ENCODE measurements at regions not wholly inside any gene's neighbourhood (a gene's known extent, or its start where the extent isn't known, plus 50 kb on each side); places are given as distances from the start of the nearest gene placed in this dataset.

DNA sequence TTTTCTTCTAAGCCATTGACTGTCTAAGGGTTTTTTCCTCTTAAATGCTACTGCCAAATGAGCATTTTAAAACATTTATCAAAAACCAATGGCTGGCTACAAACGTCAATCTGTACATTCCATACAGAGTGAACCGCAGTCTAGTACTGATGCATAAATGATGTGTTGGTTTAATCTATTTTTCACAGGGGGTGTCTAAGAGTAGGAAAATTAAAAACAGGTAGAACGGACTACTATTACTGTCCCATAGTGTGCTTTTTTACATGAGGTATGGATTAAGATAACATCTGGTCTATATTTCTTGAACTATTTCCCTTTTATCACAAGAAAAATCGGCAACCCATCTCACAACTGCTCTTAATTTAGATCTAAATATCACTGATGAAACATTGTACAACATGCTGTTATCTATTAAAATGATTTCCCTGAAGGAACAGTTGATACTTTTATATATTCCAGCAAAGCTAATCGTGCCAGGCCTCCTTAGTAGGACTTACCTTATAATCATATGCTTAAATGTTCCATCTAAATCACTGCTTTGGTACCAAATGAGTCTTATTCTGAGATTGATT, 172.9 kb upstream of the CDKN3 start:
- Histone ChIP-seq H3K4me1 (peaks cover 0 to 10% (median 7%) of the 10 kb centered on the region in 4 donors), H3K9me3 (no peaks in the 10 kb centered on the region), H3K27ac (no peak overlapping the region), H3K4me3 (no peak overlapping the region), H3K36me3 (no peaks in the 10 kb centered on the region), H3K27me3 (peaks cover 0 to 16% (median 0%) of the 10 kb centered on the region in 3 donors)
- DNase-seq, result no peak
- 85 to 86% methylated on average over 5 of the region's 5 CpGs for WGBS, 2 donors
- intact Hi-C loops (cut with DNase I), result no loop called here
- TF ChIP-seq, protein P1, sequence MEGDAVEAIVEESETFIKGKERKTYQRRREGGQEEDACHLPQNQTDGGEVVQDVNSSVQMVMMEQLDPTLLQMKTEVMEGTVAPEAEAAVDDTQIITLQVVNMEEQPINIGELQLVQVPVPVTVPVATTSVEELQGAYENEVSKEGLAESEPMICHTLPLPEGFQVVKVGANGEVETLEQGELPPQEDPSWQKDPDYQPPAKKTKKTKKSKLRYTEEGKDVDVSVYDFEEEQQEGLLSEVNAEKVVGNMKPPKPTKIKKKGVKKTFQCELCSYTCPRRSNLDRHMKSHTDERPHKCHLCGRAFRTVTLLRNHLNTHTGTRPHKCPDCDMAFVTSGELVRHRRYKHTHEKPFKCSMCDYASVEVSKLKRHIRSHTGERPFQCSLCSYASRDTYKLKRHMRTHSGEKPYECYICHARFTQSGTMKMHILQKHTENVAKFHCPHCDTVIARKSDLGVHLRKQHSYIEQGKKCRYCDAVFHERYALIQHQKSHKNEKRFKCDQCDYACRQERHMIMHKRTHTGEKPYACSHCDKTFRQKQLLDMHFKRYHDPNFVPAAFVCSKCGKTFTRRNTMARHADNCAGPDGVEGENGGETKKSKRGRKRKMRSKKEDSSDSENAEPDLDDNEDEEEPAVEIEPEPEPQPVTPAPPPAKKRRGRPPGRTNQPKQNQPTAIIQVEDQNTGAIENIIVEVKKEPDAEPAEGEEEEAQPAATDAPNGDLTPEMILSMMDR (IDR thresholded peaks at IDR 0.05), result no peak
- TF ChIP-seq POLR2A (IDR thresholded peaks at IDR 0.05), result no peak
- no peak for TF ChIP-seq POLR2AphosphoS5 (IDR thresholded peaks at IDR 0.05)
- TF ChIP-seq EP300 (IDR thresholded peaks at IDR 0.05), result no peak

DNA sequence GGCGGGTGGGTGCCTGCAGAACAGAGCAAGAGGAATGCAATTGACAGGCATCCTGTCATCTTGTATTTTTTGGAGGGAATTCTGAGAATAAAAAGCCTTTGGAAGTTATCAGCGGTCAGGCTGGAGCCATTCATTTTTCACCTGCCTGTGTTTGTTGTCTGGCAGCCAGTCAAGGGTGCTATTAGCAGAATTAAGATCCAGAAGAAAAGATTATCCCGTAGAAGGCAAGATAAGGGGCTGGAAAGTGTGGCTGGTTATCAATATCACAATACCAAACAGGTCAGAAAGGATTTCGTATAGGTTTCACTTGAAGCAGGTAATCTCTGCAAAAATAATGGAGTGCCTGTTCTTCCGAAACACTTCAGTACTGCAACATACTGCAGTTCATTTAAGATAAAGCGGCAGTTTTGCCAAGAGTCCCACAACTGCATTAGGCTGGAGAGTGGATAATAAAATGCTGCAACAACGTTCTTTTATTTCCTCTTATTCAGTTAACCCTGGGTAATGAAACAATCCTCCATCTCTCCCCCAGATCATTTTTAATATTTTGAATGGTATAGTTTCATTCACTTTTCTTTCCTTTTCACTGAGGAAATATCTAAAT, 171.2 kb upstream of the CDKN3 start:
- Histone ChIP-seq H3K27me3 (peaks cover 0 to under 1% (median 0%) of the 10 kb centered on the region in 3 donors), H3K4me1 (peaks cover 0 to 1% (median 0%) of the 10 kb centered on the region in 4 donors), H3K4me3 (no peak overlapping the region), H3K9me3 (no peaks in the 10 kb centered on the region), H3K27ac (no peak overlapping the region), H3K36me3 (no peaks in the 10 kb centered on the region)
- no peak for DNase-seq
- no peak for TF ChIP-seq POLR2A (IDR thresholded peaks at IDR 0.05)
- TF ChIP-seq POLR2AphosphoS5 (IDR thresholded peaks at IDR 0.05), result no peak
- TF ChIP-seq EP300 (IDR thresholded peaks at IDR 0.05), result no peak
- TF ChIP-seq, protein P1 (IDR thresholded peaks at IDR 0.05), result no peak
- intact Hi-C loops (cut with DNase I), result no loop called here
- 12 to 47% methylated on average over 7 of the region's 7 CpGs for WGBS, 2 donors

DNA sequence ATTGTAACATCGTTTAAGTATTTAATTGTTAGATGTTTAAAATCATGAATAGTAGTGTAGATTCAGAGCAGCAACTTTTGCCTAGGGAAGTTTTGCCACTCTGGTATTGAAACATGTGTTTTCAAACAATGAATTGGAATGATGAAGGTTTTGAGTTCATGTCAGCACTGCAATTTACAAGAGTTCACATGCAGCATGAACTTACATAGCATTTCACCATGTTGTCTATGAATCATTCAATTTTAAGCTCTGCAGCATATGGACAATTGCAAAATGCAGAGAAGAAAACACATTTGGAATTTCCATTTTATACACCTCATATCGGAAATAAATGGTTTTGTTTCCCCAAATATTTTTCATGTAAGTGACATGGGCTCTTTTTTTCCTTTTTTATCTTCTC, 170.7 kb upstream of the CDKN3 start:
- H3K9me3 ChIP-seq, result no peaks in the 10 kb centered on the region
- 64 to 87% methylated on average over 2 of the region's 2 CpGs for WGBS, 2 donors
- H3K4me3 ChIP-seq, result no peak overlapping the region
- TF ChIP-seq POLR2A (IDR thresholded peaks at IDR 0.05) (no peak), EP300 (IDR thresholded peaks at IDR 0.05) (no peak), POLR2AphosphoS5 (IDR thresholded peaks at IDR 0.05) (no peak)
- TF ChIP-seq, protein P1 (IDR thresholded peaks at IDR 0.05), result no peak
- no peak for DNase-seq
- H3K4me1 ChIP-seq, result no peaks in the 10 kb centered on the region
- H3K27ac ChIP-seq, result no peak overlapping the region
- intact Hi-C loops (cut with DNase I), result no loop called here
- H3K27me3 ChIP-seq, result no peaks in the 10 kb centered on the region
- H3K36me3 ChIP-seq, result no peaks in the 10 kb centered on the region

DNA sequence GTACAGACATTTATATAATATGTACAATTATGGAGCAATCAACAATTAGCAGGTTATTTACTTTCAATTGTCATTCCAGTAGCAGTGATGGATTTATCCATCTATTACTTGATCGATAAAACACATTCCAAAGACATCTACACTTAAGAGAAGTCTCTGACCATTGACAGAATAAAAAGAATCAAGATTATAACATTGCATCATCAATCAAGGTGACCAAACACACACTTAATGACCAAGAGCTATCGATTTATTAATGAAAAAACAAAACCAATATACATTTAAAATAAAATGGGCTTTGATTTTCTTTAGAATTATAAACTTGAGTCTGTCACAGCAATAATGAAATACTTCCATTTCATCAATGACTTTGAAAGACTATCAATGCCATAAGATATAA, 170.2 kb upstream of the CDKN3 start:
- Histone ChIP-seq H3K27me3 (no peaks in the 10 kb centered on the region), H3K9me3 (no peaks in the 10 kb centered on the region), H3K36me3 (no peaks in the 10 kb centered on the region), H3K27ac (no peak overlapping the region), H3K4me3 (no peak overlapping the region), H3K4me1 (no peaks in the 10 kb centered on the region)
- 91 to 95% methylated on average over 2 of the region's 2 CpGs for WGBS, 2 donors
- no peak for DNase-seq
- intact Hi-C loops (cut with DNase I), result no loop called here
- TF ChIP-seq POLR2AphosphoS5 (IDR thresholded peaks at IDR 0.05), result no peak
- TF ChIP-seq POLR2A (IDR thresholded peaks at IDR 0.05), result no peak
- no peak for TF ChIP-seq EP300 (IDR thresholded peaks at IDR 0.05)
- TF ChIP-seq, protein P1 (IDR thresholded peaks at IDR 0.05), result no peak

DNA sequence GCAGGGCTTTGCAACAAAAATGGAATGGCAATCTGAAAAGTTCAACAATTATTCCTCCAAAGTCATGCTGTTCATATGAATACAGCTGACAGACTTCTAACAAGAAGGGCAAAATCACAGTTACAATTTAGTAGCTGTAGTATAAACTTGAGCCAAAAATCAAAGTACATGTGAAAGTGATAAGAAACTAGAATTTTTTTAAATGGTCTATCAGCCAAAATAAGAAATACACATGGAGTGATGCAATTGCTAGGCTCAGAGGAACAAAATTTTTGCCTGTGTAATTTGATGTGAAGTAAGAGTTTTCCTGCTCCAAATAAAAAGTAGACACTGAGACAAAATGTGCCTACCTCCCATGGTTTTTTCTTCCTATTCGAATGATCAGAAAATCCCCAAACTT, 167.7 kb upstream of the CDKN3 start:
- DNase-seq, result no peak
- WGBS, 2 donors, result 90 to 100% methylated on average over 1 of the region's 1 CpG
- Histone ChIP-seq H3K36me3 (no peaks in the 10 kb centered on the region), H3K4me3 (no peak overlapping the region), H3K4me1 (no peaks in the 10 kb centered on the region), H3K9me3 (no peaks in the 10 kb centered on the region), H3K27ac (no peak overlapping the region), H3K27me3 (no peaks in the 10 kb centered on the region)
- intact Hi-C loops (cut with DNase I), result no loop called here
- TF ChIP-seq POLR2AphosphoS5 (IDR thresholded peaks at IDR 0.05), result no peak
- TF ChIP-seq POLR2A (IDR thresholded peaks at IDR 0.05), result no peak
- no peak for TF ChIP-seq EP300 (IDR thresholded peaks at IDR 0.05)
